Prostate gland (tissue), 2 donors: ENCODE measurements at regions not wholly inside any gene's neighbourhood (a gene's known extent, or its start where the extent isn't known, plus 50 kb on each side); places are given as distances from the start of the nearest gene placed in this dataset.

Source experiments
- DNase-seq: peaks from one replicate; pipeline ENCODE4 v3.0.0-alpha.2; 2019; ENCODE audit warnings: low spot score
- H3K27ac ChIP-seq, 2 donors: fragments of 200-600 bp; sonication (generic); 2 replicates each; pipeline ENCODE4 v1.5.1; 2017 to 2019
- H3K27me3 ChIP-seq: fragments of 200-600 bp; sonication (generic); replicated peaks from 2 replicates; pipeline ENCODE4 v1.5.1; 2019; ENCODE audit not compliant: insufficient read depth
- H3K36me3 ChIP-seq, 2 donors: fragments of 200-600 bp; sonication (generic); 1 replicate in 1 of 2; 2 replicates in 1 of 2; pipeline versions ENCODE4 v1.5.1 to v1.8.1; 2017 to 2019
- H3K4me1 ChIP-seq: fragments of 200-600 bp; sonication (generic); replicated peaks from 2 replicates; pipeline ENCODE4 v1.5.1; 2019
- H3K4me3 ChIP-seq, 2 donors: fragments of 200-600 bp; sonication (generic); 2 replicates each; pipeline ENCODE4 v1.5.1; 2017 to 2019
- H3K9me3 ChIP-seq: fragments of 200-600 bp; sonication (generic); 2 replicates; pipeline ENCODE4 v1.5.1; 2017
- POLR2A ChIP-seq: fragments of 450-650 bp; IDR thresholded peaks from one replicate; pipeline ENCODE4 v1.6.1; 2016; ENCODE audit warnings: antibody characterized with exemption, mild to moderate bottlenecking
- POLR2AphosphoS5 ChIP-seq: sonication (generic); formaldehyde crosslinking; IDR thresholded peaks from one replicate; pipeline ENCODE4 v1.6.1; 2017; ENCODE audit warnings: antibody characterized with exemption
- WGBS: methylation state at CpG from one replicate; pipeline ENCODE4 v1.1.5; 2018; 5-methylcytosine and 5-hydroxymethylcytosine counted together
- intact Hi-C: fragments of 100-400 bp; cut with DNase I; formaldehyde crosslinking; loops from one replicate; pipeline ENCODE4 v1.14.2; 2022
- TF ChIP-seq, protein P1 (sequence below), 4 experiments: fragments of 200-600 bp in 2 of 4; fragments of 450-650 bp in 2 of 4; sonication (generic) in 2 of 4; IDR thresholded peaks; 1 replicate in 3 of 4; 2 replicates in 1 of 4; pipeline ENCODE4 v1.5.1; 2016 to 2019; ENCODE audit warnings: antibody characterized with exemption in 4 of 4, mild to moderate bottlenecking in 2 of 4, moderate library complexity in 2 of 4

DNA sequence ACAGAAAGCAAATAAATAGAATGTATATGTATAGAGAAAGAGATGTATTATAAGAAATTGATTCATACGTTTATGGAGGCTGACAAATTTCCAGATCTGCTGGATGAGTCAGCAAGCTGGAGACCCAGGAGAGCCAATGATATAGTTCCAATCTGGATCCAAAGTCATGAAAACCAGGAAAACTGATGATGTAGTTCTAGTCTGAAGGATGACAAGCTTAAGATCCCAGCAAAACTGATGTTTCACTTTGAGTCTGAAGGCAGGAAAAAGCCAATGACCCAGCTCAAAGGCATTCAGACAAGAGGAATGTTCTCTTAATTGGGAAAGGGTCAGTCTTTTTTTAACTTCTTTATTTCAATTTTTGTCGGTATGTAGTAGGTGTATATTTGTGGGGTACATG is 102.6 kb downstream of the LHFPL1 start:
- Histone ChIP-seq H3K9me3 (no peaks in the 10 kb centered on the region), H3K4me1 (no peaks in the 10 kb centered on the region), H3K27ac (no peak overlapping the region), H3K4me3 (no peak overlapping the region), H3K36me3 (no peaks in the 10 kb centered on the region), H3K27me3 (no peaks in the 10 kb centered on the region)
- no peak for TF ChIP-seq POLR2A
- TF ChIP-seq, protein P1, sequence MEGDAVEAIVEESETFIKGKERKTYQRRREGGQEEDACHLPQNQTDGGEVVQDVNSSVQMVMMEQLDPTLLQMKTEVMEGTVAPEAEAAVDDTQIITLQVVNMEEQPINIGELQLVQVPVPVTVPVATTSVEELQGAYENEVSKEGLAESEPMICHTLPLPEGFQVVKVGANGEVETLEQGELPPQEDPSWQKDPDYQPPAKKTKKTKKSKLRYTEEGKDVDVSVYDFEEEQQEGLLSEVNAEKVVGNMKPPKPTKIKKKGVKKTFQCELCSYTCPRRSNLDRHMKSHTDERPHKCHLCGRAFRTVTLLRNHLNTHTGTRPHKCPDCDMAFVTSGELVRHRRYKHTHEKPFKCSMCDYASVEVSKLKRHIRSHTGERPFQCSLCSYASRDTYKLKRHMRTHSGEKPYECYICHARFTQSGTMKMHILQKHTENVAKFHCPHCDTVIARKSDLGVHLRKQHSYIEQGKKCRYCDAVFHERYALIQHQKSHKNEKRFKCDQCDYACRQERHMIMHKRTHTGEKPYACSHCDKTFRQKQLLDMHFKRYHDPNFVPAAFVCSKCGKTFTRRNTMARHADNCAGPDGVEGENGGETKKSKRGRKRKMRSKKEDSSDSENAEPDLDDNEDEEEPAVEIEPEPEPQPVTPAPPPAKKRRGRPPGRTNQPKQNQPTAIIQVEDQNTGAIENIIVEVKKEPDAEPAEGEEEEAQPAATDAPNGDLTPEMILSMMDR (IDR thresholded peaks at IDR 0.05), result no peak
- TF ChIP-seq POLR2AphosphoS5, result no peak
- WGBS, result 88% methylated on average over 2 of the region's 2 CpGs
- intact Hi-C loops, result no loop called here
- no peak for DNase-seq

DNA sequence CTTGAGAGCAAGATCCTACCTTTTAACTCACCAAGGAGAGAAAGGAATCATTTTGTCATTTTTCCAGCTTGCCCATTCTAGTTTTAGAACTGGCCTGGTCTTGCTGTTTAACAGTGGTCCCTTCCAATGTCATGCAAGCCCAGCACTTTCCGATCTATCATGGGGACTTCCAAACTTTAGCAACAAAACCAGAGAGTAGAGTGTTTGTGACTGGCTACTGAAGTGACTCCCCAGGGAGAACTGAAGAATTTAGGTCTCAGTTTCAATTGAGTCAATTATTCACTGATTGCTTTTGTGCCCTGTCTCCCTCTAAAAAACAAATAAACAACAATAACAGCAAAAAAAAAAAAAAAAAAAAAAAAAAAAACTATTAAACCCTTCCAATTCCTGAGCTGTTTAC is 108.3 kb downstream of the LHFPL1 start:
- no peaks in the 10 kb centered on the region for H3K36me3 ChIP-seq
- 100% methylated on average over 1 of the region's 1 CpG for WGBS
- intact Hi-C loops, result no loop called here

DNA sequence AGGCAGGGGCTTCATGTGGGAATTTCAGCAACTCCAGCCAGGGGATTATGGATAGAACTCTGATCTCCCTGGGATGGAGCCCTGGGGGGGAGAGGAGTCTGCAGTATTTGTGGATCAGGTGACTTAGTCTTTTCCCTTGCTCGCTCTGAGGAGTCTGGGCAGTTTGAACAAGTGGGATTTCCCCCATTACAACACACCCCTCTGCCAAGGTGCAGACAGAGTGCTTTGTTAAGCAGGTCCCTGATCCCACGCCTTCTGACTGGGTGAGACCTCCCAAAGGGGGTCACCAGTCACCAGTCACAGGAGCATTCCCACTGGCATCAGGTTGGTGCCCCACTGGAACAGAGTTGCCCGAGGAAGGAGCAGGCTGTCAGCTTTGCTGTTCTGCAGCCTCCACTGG is 123.9 kb downstream of the LHFPL1 start:
- H3K27me3 ChIP-seq, result no peaks in the 10 kb centered on the region
- TF ChIP-seq, protein P1 (IDR thresholded peaks at IDR 0.05), result no peak
- TF ChIP-seq POLR2A (no peak), POLR2AphosphoS5 (no peak)

More for the DNA sequence above, 108.3 kb downstream of the LHFPL1 start:
- Histone ChIP-seq H3K4me3 (no peak overlapping the region), H3K27ac (no peak overlapping the region), H3K27me3 (no peaks in the 10 kb centered on the region), H3K4me1 (no peaks in the 10 kb centered on the region), H3K9me3 (no peaks in the 10 kb centered on the region)
- TF ChIP-seq, protein P1 (IDR thresholded peaks at IDR 0.05), result no peak
- TF ChIP-seq POLR2AphosphoS5 (no peak), POLR2A (no peak)
- no peak for DNase-seq

DNA sequence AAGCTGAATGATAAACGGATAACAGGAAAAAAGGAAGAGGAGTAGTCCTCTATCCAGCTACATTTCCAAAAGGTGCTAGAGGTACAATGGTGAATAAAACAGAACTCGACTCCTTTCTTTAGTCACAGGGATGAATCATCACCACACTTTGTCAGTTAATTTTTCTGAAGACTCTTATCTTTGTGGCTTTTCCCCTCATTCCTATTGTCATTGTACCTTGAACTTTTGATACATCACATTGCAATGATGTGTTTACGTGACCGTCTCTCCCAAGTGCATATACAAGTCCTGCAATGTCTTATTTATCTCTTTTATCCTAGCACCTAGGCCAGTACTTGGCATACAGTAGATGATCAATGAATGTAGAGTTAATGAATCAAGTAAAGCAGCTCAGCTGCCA is 134.7 kb downstream of the LHFPL1 start:
- WGBS, result 87% methylated on average over 4 of the region's 4 CpGs

More for the DNA sequence above, 123.9 kb downstream of the LHFPL1 start:
- H3K9me3 ChIP-seq, result no peaks in the 10 kb centered on the region
- WGBS, result 80% methylated on average over 1 of the region's 3 CpGs
- H3K4me3 ChIP-seq, result no peak overlapping the region
- DNase-seq, result no peak
- H3K4me1 ChIP-seq, result no peaks in the 10 kb centered on the region
- no peak overlapping the region for H3K27ac ChIP-seq
- no peaks in the 10 kb centered on the region for H3K36me3 ChIP-seq
- intact Hi-C loops, result no loop called here

GRCh38 chrX:112536544-112536943 is 143.2 kb downstream of the LHFPL1 start:
- Histone ChIP-seq H3K9me3 (no peaks in the 10 kb centered on the region), H3K4me3 (no peak overlapping the region), H3K4me1 (no peaks in the 10 kb centered on the region), H3K27me3 (no peaks in the 10 kb centered on the region), H3K36me3 (no peaks in the 10 kb centered on the region), H3K27ac (no peak overlapping the region)
- intact Hi-C loops, result no loop called here
- TF ChIP-seq, protein P1 (IDR thresholded peaks at IDR 0.05), result no peak
- TF ChIP-seq POLR2AphosphoS5, result no peak
- no peak for TF ChIP-seq POLR2A
- DNase-seq, result no peak
- 56% methylated on average over 2 of the region's 2 CpGs for WGBS

More for the DNA sequence above, 134.7 kb downstream of the LHFPL1 start:
- intact Hi-C loops, result no loop called here
- TF ChIP-seq POLR2AphosphoS5 (no peak), POLR2A (no peak)
- TF ChIP-seq, protein P1 (IDR thresholded peaks at IDR 0.05), result no peak
- no peak overlapping the region for H3K4me3 ChIP-seq
- no peaks in the 10 kb centered on the region for H3K27me3 ChIP-seq
- DNase-seq, result no peak
- no peaks in the 10 kb centered on the region for H3K9me3 ChIP-seq
- no peak overlapping the region for H3K27ac ChIP-seq
- H3K4me1 ChIP-seq, result no peaks in the 10 kb centered on the region
- H3K36me3 ChIP-seq, result no peaks in the 10 kb centered on the region
